ENCODE measurements at regions not wholly inside any gene's neighbourhood (a gene's known extent, or its start where the extent isn't known, plus 50 kb on each side); places are given as distances from the start of the nearest gene placed in this dataset.

- intact Hi-C loops (cut with DNase I): no loop called here
- TF ChIP-seq CTCF (IDR thresholded peaks at IDR 0.05): no peak
- DNase-seq (ENCODE audit: low spot score in 2 of 2): no peak
- no peaks in the 10 kb centered on the region for H3K4me1 ChIP-seq
- no peak overlapping the region for H3K27ac ChIP-seq
- H3K9me3 ChIP-seq: no peaks in the 10 kb centered on the region
- H3K27me3 ChIP-seq: no peaks in the 10 kb centered on the region
- no peak overlapping the region for H3K4me3 ChIP-seq
- no peaks in the 10 kb centered on the region for H3K36me3 ChIP-seq
These were observed 790.4 kb upstream of the NUDT12 start for GRCh38 chr5:104352954-104353353.

- H3K36me3 ChIP-seq: no peaks in the 10 kb centered on the region
- H3K4me3 ChIP-seq: no peak overlapping the region
- no peak for TF ChIP-seq CTCF (IDR thresholded peaks at IDR 0.05)
- intact Hi-C loops (cut with DNase I): no loop called here
- H3K27ac ChIP-seq: no peak overlapping the region
- no peaks in the 10 kb centered on the region for H3K27me3 ChIP-seq
- no peak for DNase-seq (ENCODE audit: low spot score in 2 of 2)
- H3K9me3 ChIP-seq: no peaks in the 10 kb centered on the region
- no peaks in the 10 kb centered on the region for H3K4me1 ChIP-seq
These were observed 784.6 kb upstream of the NUDT12 start for GRCh38 chr5:104347119-104347708.

- peak in 1 of 2 donors; percentile 59 for DNase-seq (ENCODE audit: low spot score in 2 of 2)
- intact Hi-C loops (cut with DNase I): no loop called here
- H3K36me3 ChIP-seq: no peaks in the 10 kb centered on the region
These were observed 782.8 kb upstream of the NUDT12 start for GRCh38 chr5:104345222-104346016.

GRCh38 chr5:104344809-104345208 lies 782.2 kb upstream of the NUDT12 start:
- Histone ChIP-seq H3K27ac (no peak overlapping the region), H3K4me3 (no peak overlapping the region), H3K4me1 (no peaks in the 10 kb centered on the region), H3K27me3 (no peaks in the 10 kb centered on the region), H3K36me3 (no peaks in the 10 kb centered on the region), H3K9me3 (no peaks in the 10 kb centered on the region)
- DNase-seq (ENCODE audit: low spot score in 2 of 2): no peak
- no peak for TF ChIP-seq CTCF (IDR thresholded peaks at IDR 0.05)
- intact Hi-C loops (cut with DNase I): no loop called here

More at GRCh38 chr5:104345222-104346016, 782.8 kb upstream of the NUDT12 start:
- Histone ChIP-seq H3K4me3 (no peak overlapping the region), H3K27me3 (no peaks in the 10 kb centered on the region), H3K27ac (no peak overlapping the region), H3K4me1 (no peaks in the 10 kb centered on the region), H3K9me3 (no peaks in the 10 kb centered on the region)
- no peak for TF ChIP-seq CTCF (IDR thresholded peaks at IDR 0.05)

GRCh38 chr5:104327801-104328200 lies 765.2 kb upstream of the NUDT12 start:
- Histone ChIP-seq H3K4me1 (no peaks in the 10 kb centered on the region), H3K36me3 (no peaks in the 10 kb centered on the region), H3K27ac (no peak overlapping the region), H3K9me3 (no peaks in the 10 kb centered on the region), H3K27me3 (no peaks in the 10 kb centered on the region), H3K4me3 (no peak overlapping the region)
- no peak for DNase-seq (ENCODE audit: low spot score in 2 of 2)
- no peak for TF ChIP-seq CTCF (IDR thresholded peaks at IDR 0.05)
- intact Hi-C loops (cut with DNase I): no loop called here

All from ascending aorta (tissue), 2 donors.